ENCODE measurements at regions not wholly inside any gene's neighbourhood (a gene's known extent, or its start where the extent isn't known, plus 50 kb on each side); places are given as distances from the start of the nearest gene placed in this dataset.

GRCh38 chr2:204046145-204046544, 109.6 kb downstream of the ICOS start:
- no peak for DNase-seq (ENCODE audit: low read depth)

GRCh38 chr2:204049635-204050034, 113.1 kb downstream of the ICOS start:
- DNase-seq (ENCODE audit: low read depth) = no peak

DNA sequence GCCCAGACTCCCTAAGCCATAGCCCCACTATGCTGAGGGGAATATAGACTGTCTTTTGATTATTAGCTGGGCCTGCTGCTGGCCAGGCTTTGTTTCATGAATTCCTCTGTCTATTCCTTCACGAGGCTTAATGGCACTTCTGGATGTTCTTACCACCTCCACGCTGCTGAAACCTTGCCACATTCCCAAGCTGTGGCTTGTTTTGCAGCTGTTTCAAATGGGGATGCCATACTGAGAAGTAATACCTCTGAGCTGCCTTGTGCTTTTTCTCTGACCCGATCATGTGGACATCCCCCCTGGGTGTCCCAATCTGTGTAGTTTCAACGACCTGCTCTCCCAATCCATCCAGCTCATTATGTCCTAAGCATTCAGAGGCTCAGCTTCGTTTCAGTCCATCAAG, 114.1 kb downstream of the ICOS start:
- no peak for DNase-seq (ENCODE audit: low read depth)

- no peak for DNase-seq (ENCODE audit: low read depth)
Observed at GRCh38 chr2:204051476-204051875, 114.9 kb downstream of the ICOS start.

GRCh38 chr2:204051984-204052556, 115.5 kb downstream of the ICOS start:
- no peak for DNase-seq (ENCODE audit: low read depth)

DNA sequence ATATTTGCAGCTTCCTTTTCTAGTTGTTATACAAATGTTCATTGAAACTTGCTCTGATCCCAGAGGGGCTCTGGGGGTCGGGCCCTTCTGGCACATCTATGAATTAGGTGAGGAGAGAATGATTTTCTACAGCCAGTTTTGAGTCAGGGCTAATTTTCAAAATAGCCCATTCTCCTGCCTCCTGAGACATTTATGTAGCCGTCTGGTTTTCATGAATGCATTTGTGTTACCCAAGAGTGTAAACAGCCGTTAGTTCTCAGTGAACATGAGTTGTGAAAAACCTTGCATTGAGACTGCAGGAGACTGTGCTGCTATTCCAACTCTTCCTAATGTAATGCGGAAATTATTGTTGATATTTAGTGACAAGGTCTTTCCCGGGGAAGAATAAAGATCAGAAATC, 122.5 kb downstream of the ICOS start:
- DNase-seq (ENCODE audit: low read depth) = no peak

- no peak for DNase-seq (ENCODE audit: low read depth)
Observed at GRCh38 chr2:204060841-204061240, 124.3 kb downstream of the ICOS start.

DNA sequence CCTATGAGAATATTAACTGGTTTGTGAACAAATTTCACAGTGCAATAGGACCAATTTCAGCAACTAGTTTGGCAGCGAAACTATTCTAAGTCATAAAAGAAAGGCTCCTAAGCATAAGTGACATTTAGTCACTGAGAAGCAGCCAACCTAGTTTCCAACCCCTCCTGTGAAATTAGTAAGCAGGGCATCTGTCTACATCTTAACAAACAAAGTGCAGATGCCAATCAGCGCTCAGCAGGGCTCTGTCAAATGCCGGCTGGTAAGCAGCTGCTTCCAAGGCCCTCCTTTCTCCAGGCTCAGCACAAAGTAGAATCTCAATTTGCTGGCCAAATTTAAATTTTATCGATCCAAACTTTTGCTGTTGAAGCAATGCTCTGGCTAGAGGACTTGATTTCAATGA, 124.7 kb downstream of the ICOS start:
- DNase-seq (ENCODE audit: low read depth) = no peak

- no peak for DNase-seq (ENCODE audit: low read depth)
Observed at GRCh38 chr2:204064119-204064518, 127.6 kb downstream of the ICOS start.

GRCh38 chr2:204065566-204065965, 129.0 kb downstream of the ICOS start:
- DNase-seq (ENCODE audit: low read depth) = peak; percentile 2

GRCh38 chr2:204066051-204066450, 129.5 kb downstream of the ICOS start:
- DNase-seq (ENCODE audit: low read depth) = no peak

GRCh38 chr2:204069804-204070203, 133.2 kb downstream of the ICOS start:
- DNase-seq (ENCODE audit: low read depth) = no peak

- peak; percentile 2 for DNase-seq (ENCODE audit: low read depth)
Observed at GRCh38 chr2:204072443-204073324, 136.1 kb downstream of the ICOS start.

GRCh38 chr2:204074456-204074855, 137.9 kb downstream of the ICOS start:
- DNase-seq (ENCODE audit: low read depth) = peak; percentile 7

DNA sequence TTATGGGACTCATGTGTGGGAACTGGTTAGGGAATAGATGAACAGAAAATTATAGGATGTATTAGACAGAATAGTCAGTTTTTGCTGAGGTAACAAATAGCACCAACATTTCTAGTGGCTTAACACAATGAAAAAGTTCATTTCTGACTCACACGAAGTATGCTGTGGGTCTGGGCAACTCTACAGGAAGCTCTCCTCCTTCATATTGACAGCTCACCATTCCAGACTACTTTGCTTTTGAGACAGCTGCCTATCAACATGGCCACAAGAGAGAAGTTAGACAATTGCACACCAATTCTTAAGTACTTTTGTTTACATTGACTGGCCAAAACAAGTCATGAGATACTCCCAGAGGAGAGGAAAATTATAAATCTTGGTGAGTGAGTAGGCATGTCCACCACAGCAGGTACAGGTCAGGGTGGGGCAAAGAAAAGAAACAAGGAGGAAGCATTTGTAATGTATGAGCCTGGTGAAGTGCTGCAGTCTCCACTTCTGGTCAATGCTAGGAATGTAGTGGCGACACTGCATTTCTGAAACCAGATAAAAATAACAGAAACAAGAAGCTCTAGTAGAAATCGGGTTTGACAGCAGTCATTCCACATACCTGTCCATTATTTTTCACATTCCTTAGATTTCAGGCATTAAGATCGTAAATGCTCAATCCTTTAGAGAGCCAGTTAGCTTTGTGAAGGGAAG, 141.6 kb downstream of the ICOS start:
- no peak for DNase-seq (ENCODE audit: low read depth)

GRCh38 chr2:204081487-204082425, 145.2 kb downstream of the ICOS start:
- no peak for DNase-seq (ENCODE audit: low read depth)

DNA sequence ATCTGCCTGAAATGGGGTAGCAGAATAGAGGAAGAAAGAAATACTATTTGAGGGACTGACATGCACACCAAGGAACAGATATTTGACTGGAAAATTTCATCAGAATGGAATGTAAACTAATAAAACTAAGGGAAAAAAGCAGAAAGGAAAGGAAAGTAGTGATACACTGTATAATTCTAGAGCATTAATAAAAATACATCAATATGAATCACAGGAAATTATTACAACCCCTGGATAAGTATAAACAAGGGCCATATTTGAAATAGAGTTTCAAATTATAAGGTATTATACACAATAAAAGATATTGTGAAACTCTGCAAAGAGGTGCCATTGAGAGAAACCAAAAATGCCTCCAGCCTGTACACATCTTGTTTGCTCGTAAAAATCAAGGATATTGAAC, 149.6 kb downstream of the ICOS start:
- no peak for DNase-seq (ENCODE audit: low read depth)

GRCh38 chr2:204089105-204089504, 152.5 kb downstream of the ICOS start:
- no peak for DNase-seq (ENCODE audit: low read depth)

GRCh38 chr2:204089574-204089973, 153.0 kb downstream of the ICOS start:
- DNase-seq (ENCODE audit: low read depth) = no peak

DNA sequence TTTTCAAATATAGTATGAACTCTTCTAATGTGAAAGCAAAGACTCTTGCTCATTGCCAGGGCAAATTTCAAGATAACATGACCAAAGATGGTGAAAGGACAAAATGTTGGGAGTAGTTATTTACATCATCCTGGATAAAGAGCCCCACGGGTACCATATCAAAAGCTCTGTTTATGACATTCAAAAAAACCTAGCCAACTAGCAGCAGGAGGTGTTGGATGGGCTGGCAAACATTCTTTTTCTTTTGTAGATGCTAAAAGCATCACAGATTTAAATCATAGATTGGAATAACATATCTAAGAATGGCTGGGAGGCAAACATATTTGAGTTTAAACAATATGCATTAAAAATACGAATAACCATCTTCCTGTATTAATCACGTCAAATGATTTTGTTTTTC, 153.5 kb downstream of the ICOS start:
- DNase-seq (ENCODE audit: low read depth) = no peak

DNA sequence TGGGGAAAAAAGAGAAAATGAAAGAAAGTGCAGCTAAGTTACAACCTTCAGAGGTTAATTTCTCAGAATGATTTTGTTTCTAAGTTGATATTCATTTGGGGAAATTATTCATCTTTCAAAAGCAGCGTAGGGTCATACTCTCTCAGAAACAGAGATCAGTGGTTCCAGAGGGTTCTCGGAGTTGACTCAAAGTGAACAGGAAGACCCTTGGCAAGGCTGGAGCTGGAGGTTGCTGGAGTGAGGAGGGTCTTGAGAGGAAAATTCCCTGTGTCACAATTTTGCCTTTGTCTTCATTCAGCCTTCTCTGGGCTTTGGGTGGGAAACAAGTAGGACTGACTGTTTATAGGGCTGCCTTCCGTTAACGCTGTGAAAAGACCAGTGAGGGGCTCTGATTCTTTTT, 168.2 kb downstream of the ICOS start:
- DNase-seq (ENCODE audit: low read depth) = no peak

- no peak for DNase-seq (ENCODE audit: low read depth)
Observed at GRCh38 chr2:204108330-204108751, 171.8 kb downstream of the ICOS start.

Measured in stromal cell of bone marrow (primary cell).